Stimulated activated CD8-positive, alpha-beta memory T cell treated with anti-CD3 and anti-CD28 coated beads, Interleukin-15, amount 100 ng/mL, for 24 hours (primary cell): ENCODE measurements at regions not wholly inside any gene's neighbourhood (a gene's known extent, or its start where the extent isn't known, plus 50 kb on each side); places are given as distances from the start of the nearest gene placed in this dataset.

Source experiments
- DNase-seq: peaks from one replicate; pipeline ENCODE4 v3.0.0-alpha.2; 2020; ENCODE audit warnings: low read depth

DNA sequence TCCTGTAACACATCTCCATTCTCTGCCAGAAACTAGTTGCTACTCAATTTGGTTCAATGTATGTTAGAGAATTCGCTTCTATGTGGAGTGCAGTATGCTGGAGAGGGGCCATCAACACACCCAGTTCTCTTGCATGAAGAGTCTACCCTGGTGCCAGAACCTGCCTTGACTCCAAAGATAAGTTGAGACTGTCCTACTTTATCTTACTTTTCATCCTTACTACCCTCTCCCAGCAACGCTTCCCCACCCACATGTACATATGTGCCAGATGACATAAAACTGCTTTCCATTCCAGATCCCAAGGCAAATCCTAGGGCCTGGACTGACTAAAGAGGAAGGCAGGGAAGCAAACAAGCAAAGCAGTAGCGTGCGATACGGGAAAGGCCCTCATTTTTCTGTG lies 442.6 kb upstream of the THRB start:
- no peak for DNase-seq

DNA sequence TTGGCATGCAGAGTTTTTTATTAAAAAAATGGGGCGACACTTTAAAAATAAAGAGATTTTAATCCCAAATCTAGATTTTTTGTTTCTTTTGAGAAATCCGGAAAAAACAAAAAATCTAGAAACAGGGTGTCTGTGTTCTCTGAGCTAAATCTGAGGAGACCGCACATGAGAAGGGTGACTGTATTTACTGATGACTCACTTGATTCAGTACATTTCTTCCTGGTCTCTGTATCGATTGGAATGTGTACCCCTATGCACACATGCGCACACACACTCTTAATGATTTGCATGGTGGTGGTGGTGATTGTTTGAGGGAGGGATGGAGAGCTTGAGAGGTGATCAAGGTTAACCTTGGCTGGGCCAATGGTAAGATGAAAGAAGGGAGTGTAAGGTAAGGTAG lies 443.1 kb upstream of the THRB start:
- no peak for DNase-seq

DNA sequence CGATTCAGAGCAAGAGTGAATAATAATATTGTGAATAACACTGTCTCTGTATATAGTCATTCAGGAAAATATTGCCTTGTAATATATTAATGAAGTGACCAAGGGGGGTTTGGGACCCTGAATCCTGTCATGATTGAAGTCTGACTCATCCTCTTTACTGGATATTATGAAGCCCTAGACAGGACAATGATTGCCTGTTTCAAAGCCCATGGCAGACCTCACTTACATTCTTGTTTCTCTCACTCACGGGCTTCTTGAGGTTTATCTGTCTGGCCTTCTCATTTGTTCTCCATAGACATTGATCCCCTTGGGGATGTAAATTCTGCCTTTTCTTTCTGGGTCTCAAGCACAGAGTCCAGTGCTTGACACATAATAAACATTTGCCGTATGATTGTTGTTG lies 449.3 kb upstream of the THRB start:
- DNase-seq = no peak

DNA sequence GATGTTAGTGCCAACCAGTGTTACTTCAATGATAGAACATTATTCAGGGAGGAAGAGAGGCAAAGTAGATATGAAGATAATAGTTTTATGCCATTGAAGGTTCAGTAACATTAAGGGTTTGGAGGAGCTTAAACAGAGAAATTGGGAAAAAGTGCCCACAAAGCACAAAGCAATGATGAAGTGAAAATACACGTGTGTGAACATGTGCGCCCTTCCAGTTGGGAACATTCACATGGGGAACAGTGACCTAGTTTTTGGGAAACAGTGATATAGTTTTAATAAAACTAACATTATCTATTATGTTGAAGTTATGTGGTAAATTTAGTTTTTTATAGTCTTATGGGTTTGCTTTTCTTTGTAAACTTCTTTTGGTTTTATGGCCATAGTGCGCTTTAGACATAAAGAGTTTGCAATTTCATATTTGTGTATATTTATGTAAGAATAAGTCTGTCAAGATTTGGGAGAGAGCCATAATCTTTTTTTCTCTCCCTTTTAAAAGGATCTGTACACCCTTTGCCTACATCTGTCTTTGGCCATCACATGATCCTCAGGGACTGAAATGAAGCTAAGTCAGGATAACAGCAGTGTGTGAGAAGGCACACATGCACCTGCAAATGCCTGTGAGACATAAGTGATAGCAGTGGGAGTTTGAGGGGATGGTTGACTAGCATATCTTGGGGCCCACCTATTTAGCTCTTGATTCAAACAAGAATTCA lies 450.3 kb upstream of the THRB start:
- no peak for DNase-seq

DNA sequence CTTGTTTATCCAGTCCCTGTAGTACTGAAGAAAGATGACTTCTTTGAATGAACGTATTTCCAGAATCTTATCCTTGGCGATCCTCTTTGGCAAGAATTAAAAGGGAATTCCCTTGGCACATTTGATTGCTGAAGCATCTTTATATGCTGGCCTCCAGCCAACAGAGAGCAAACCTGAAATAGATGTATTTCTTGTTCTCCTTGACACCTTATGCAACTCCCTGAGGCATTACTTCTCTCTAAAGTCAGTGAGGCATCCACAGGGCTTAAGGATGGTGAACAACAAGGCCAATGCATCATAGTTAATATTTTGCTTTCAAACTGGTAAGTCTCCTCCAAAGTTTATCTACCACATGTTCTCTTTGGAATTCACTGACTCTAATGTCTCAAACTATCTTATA lies 450.9 kb upstream of the THRB start:
- DNase-seq = no peak

DNA sequence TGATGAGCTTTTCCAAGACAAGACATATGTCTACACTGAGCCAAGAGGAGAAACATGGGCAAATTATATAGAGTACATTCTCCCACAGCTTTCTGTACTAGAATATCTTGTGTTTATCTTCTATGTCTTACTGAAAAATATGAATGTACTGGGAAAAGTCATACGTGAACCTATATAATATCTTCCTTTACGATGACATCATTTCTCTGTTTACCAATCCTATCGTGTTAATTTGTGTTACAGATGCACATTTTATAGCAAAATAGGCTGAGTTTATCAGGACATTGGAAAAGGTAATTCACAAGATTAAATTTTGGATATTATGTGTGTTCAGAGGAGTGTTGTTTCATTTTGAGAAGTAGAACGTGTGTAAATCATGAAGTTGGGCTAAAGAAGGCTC lies 452.5 kb upstream of the THRB start:
- no peak for DNase-seq

DNA sequence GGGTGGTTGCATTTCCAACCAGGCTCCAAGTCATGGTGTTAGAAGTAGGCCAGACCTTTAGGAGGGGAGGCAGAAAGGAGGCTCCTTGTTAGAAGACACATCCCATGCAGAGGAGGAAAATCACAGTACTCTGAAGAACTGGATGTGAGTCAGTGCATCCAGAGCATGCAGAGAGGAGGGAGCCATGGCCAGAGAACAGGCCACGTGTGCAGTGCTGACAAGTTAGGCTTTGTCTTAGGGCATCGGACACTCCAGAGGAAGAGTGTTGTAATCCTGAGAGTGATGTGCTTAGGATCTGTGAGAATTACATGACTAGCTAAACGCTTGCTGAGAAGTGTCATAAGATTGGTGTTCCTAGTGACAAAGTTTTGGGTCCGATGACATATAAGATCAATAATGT lies 456.5 kb upstream of the THRB start:
- no peak for DNase-seq

DNA sequence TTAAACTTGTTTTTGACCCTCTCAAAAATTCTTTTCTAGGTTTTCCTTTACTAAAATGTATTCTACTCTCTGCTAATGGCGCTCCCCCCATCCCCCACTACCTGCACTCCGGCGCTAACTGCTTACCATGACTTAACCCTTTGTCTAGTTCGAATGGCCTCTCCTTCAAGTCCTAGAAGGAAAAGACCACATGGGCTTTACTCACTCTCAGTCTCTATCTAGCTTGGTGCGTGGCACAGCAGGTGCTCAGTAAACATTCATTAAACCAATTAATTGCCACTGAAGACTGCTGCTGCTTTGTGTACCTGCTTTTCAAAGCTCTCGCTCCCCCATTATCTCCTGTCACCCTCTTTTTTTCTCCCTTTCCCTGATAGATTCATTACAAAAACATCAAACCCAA lies 457.7 kb upstream of the THRB start:
- DNase-seq = no peak

DNA sequence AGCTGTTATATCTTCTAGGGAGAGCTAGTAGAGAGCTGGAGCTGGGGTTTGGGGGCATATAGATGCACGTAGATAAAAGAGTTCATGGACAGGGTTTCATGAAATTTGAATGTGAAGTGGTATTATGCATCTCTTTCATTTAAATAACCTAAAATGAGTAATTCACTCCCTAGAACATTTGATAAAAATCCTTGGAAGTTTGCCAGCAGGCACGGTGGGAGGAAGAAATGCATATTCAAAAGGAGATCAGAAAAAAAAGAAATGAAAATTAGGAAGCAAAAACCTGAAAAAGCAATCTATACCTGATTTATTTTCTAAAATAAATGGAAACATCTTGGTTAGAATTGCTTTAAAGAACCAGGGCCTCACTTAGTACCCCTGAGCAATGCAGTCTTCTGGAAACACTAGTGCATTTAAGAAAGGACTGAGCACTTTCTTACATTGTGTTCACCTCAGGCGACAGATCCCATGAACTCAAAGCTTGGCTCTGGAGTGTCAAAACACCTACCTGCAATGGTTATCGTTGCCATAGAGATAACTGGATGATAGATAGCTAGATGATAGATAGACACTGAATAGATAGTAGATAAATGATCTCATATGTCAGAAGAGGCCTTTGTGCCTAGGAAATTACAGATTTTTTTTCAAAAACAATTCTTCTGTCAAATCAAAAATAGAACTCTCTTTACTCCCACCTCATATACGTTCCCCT lies 458.6 kb upstream of the THRB start:
- no peak for DNase-seq

DNA sequence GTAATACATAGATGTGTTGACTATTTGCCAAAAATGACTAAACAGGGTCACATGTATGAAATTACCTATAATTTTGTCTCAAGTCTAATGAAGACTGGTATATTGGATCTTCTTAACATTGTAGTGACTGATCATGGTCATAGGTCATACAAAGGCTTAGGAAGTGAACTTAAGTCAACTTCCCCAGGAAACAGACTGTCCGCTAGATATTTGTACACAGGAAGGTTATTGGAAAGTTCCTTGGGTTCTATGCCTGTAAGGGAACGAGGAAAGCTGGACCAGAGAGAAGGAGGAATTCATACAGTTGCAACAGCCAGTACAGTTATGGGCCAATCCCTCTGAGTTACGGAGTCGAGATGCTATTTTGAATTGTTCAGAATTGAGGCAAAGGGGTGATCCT lies 462.0 kb upstream of the THRB start:
- no peak for DNase-seq

DNA sequence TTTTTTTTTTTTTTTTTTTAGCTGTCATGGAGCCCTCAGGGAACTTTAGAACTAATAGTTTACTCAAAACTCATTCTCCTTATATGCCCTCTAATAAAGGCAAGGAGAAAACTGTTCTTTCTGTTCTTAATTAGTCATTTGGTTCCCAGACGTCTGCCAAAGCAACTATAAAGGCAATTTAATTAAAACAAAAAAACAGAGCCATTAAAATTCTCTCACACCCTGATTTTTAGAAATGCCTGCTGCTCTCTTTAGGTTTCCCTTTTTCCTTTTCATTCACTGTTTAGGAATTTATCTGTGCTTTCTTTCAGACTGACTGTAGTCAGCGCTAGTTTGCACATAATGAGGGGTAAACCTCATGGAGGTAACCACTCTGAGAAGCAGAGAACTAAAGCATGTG lies 463.6 kb upstream of the THRB start:
- DNase-seq = no peak

DNA sequence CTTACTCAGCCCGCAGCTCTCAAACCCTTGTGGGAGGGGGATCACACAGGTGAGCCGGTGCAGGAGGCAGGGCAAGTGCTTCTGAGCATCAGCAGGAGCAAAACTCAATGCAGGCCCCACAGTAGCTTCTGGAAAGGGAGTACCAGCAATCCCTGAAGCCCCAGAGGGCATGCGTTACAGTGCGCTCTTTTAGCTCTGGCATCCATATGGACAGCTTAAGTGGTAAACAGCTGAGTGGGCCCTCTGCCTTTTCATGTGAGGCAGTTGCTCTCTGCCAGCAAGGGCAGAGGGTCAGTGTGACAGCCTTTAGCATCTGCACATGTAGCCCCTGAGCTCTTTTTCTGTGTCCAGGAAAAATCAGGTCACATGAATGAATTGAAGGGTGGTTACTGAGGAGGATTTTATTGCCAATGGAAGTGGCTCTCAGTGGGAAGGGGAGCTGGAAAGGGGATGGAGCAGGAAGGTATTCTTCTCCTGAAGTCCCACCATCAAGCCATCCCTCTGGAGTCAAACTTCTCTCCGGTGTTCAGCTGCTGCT lies 464.3 kb upstream of the THRB start:
- no peak for DNase-seq

DNA sequence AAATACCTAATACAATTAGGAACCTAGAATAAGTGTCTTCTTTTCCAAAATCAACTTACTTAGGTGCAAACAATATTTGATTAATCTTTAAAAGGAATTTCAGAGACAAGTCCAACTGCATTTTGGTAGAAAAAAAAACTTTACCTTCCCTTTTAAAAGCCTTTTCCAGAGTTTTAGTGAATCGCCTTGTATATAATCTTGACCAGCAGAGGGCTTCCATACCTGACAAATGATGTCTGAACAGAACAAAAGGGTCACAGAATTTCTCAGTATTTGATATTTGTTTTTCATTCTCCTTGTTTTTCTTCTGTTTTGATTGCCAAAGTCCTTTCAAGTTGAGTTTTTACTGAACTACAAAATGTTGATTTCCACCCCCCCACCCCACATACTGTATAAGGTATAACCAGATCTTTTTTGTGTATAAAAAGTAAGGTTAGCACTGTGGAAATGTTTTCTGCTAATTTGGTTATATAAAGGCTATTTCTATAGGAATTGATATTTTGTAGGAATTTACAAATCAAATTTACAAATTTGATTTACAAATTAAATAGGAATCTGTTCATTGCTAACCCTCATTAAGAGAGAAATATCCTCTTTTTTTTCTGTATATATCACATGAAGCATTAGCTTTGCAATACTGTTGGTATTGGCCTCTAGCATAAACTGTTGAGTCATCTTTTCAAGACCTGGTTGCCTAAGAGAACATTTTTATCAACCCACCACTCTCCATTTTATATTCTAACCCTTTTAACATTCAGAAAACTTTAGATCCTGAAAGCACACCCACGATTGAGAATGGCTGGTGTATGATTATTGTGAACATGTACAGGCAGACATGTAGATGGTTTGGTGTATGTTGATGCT lies 464.1 kb upstream of the RARB start:
- DNase-seq = no peak

DNA sequence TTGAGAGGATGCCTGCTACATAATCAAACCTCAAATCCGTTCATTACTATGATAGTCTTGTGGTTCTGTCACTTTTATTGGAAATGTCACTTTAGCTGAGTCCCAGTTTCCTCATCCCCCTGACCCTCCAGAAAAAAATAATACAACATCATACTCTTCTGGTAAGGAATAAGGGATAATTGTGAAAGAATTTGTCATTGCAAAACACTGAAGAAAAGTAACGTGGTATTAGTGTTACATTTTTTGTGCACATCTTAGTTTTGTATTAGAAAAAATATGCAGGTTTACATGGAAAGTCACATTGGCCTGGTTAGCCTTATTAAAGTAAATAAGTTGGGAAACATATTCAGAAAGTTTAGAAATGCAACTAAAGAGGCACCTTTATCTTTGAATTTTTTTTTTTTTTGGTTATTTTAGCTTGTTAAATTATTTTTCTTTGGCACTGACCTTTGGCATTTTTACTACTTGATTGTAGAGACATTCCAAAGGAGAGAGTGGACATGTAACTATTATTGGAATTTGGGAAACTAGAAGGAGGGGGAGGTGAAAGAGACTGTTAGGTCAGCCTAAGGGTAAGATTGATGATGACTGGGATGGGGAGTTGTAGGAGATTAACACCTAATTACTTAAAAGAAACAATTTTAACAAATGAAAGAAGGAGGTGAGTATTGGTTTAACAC lies 462.2 kb upstream of the RARB start:
- no peak for DNase-seq

DNA sequence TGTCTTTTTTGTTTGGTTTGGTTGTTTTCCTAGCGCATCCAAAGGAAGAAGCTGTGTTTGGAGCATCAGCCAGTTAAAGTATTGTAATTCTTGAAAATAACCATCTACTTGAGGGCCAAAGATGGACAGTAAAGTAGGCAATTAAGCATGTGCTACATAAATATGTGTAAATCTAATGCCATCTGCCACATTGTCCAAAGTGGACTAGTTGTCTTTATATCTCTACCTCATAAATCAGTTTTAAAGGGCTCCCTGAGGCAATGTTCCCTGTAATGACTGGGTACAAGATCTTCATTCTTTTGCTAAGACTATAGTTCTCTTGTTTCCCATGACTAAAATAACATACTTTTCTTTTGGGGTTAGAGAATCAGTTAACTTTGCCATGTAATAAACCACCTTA lies 460.0 kb upstream of the RARB start:
- DNase-seq = no peak

DNA sequence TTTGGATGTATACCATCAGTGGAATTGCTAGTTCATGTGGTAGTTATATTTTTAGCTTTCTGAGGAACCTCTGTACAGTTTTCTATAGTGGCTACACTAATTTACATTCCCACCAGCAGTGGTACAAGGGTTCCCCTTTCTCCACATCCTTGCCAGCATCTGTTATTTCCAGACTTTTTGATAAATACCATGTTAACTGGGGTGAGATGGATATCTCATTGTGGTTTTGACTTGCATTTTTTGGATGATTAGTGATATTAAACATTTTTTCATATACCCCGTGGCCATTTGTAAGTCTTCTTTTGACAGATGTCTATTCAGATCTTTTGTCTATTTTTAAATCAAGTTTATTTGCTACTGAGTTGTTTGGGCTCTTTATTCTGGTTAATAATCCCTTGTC lies 455.6 kb upstream of the RARB start:
- no peak for DNase-seq

DNA sequence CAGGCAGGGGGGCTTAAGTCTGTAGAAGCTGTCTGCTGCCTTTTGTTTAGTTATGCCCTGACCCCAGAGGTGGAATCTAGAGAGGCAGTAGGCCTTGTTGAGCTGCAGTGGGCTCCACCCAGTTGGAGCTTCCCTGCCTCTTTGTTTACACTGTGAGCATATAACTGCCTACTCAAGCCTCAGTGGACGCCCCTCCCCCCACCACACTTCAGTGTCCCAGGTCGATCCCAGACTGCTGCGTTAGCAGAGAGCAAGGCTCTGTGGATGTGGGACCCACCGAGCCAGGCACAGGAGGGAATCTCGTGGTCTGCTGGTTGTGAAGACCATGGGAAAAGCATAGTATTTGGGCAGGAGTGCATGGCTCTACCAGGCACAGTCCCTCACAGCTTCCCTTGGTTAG lies 446.8 kb upstream of the RARB start:
- no peak for DNase-seq

DNA sequence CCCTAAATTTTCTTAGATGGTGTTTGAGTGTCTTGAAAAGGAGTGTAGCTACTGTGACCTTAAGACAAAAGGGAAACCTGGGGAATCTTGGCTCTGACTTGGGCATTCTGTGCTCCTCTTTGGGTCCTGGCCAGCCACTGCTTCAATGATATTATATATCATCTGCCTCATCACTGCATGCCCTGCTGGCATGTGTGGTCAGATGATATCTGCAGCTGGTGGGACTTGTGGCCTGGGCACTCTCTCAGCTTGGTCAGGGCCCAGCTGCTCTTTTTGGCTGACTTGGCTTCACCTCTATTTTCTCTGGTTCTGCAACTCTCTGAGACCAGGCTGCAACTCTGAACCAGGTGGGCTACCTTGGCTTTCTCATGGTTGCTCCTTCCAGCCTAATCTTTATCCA lies 446.1 kb upstream of the RARB start:
- no peak for DNase-seq

DNA sequence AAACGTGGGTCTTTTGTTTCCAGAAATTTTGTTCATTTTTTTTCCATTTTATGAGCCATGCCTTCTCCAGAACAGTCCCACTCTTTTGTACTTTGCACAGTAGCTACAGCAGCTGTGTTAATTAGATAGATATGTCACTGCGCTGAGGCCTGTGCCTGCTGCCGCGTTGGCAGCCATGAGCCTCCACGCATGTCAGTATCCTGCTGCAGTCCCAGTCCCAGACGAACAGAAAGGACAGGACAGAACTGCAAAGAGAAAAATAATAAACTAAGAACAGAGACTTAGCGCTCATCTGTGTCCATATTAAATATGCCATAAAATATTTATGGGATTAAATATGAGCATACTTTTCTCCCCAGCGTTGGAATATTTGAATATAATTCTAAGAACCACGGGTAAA lies 442.4 kb upstream of the RARB start:
- DNase-seq = no peak

DNA sequence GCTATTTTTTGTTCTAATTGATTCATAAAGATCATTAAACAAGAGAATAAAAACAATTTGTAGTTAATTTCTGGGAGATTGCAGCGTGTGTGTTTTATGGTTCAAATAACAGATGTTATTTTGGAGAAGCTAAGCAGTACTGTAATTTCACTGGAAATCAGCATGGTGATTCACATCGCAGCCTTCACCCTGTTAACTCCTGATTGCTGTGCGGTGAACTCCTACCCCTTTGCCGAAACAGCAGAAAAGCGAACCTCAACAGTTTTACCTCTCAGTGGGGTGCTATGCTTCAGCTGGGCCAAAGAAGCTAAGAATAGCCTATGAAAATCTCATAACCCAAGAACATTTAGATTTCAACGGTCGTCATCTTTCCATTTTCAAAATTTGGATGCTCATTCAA lies 441.5 kb upstream of the RARB start:
- no peak for DNase-seq

DNA sequence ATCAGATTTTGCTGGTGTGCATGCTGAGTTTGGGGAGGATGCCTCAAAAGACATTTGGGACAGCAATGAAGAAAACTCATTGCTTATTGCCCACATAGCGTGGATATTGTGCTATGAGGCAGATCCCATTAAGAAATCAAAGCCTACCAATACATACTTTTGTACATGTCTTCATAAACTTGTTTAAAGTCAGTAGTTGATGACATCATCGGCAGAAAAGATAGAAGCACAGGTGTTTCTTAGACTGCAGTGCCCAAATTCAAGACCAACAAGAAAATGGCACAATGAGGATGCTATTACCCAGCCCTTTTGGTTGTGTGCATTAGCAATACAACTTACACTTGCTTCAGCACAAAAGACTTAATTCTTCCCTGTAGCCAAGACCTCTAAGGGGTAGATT lies 428.7 kb upstream of the RARB start:
- DNase-seq = no peak

DNA sequence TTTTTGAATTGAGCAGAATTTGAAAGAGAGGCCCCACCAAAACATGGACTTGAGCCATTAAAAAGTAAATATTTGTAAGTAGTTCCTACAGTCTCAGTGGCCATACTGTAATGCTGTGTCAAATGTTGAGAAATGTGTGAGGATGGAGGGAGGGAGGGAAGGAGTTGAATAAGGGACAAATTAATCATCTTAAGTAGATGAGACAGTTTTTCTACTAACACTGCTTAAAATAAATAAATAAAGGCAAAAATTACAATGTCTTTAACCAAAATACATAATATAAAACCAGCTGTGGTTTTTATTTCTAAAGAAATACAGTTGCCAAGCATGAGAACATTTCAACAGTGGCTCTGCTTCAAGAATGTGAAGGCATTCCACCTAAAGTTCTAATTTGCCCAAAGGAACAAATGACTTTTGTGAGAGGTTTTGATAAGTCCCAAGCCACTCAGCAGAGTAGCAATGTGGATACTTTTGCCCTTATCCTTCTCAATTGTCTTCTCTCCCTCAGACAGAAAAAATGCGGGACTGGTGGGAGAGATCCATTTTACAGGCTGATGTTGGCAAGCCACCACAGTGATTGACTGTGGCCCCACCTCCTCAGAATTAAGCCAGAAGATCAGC lies 427.0 kb upstream of the RARB start:
- DNase-seq = no peak
